A549 (cell line): ENCODE measurements at regions not wholly inside any gene's neighbourhood (a gene's known extent, or its start where the extent isn't known, plus 50 kb on each side); places are given as distances from the start of the nearest gene placed in this dataset.

Source experiments
- ATAC-seq, 2 experiments: fragments of 200-7000 bp in 1 of 2; fragments of >200 bp in 1 of 2; cut with Nextera tagmentation in 1 of 2; cut with Tn5 transposase in 1 of 2; 3 replicates each; pipeline versions ENCODE4 v1.8.0 to v1.9.1; 2018 to 2020; ENCODE audit warnings: mild to moderate bottlenecking in 1 of 2, moderate library complexity in 1 of 2
- CTCF ChIA-PET: fragments of 300-600 bp; sonication (Branson Sonifier 250); formaldehyde crosslinking; extraction: SDS; loops from one replicate; lab custom pipeline; 2021; ENCODE audit warnings: antibody characterized with exemption, inconsistent platforms; lab: Yijun Ruan, JAX
- POLR2A ChIA-PET: fragments of 350-600 bp; formaldehyde crosslinking; extraction: SDS; loops from one replicate; lab custom pipeline; 2021; ENCODE audit warnings: antibody characterized with exemption, inconsistent platforms; lab: Yijun Ruan, JAX
- DNase-seq, 2 experiments: peaks; one replicate each; pipeline versions ENCODE4 v3.0.0 to v3.0.0-alpha.2; 2011 to 2016; ENCODE audit warnings: low read depth in 1 of 2, low spot score in 1 of 2
- FAIRE-seq: peaks from 2 replicates; lab custom pipeline; 2011; peaks lifted over from hg19 to GRCh38; lab: Jason Lieb, UNC
- H3K27ac ChIP-seq, 2 experiments: fragments of >200 bp; sonication (Bioruptor Twin); formaldehyde crosslinking; 3 replicates each; pipeline ENCODE4 v1.5.1; 2016 to 2017
- H3K4me1 ChIP-seq: fragments of >200 bp; sonication (Bioruptor Twin); formaldehyde crosslinking; 3 replicates; pipeline ENCODE4 v1.6.1; 2016
- H3K4me2 ChIP-seq: fragments of >200 bp; sonication (Bioruptor Twin); formaldehyde crosslinking; 3 replicates; pipeline ENCODE4 v1.6.1; 2016
- H3K4me3 ChIP-seq: fragments of >200 bp; sonication (Bioruptor Twin); formaldehyde crosslinking; 3 replicates; pipeline ENCODE4 v1.5.1; 2016
- H3K9me3 ChIP-seq: fragments of >200 bp; sonication (Bioruptor Twin); formaldehyde crosslinking; 3 replicates; pipeline ENCODE4 v1.6.1; 2016
- CEBPB ChIP-seq, 2 experiments: fragments of >200 bp in 1 of 2; sonication (Bioruptor Twin) in 1 of 2; formaldehyde crosslinking in 1 of 2; IDR thresholded peaks; 2 replicates each; pipeline ENCODE4 v1.6.1; 2012 to 2016
- CHD4 ChIP-seq: fragments of 200-600 bp; sonication (generic); IDR thresholded peaks from 2 replicates; pipeline ENCODE4 v1.6.1; 2016; ENCODE audit warnings: antibody characterized with exemption, mild to moderate bottlenecking, borderline replicate concordance
- EHMT2 ChIP-seq: fragments of 200-600 bp; sonication (generic); IDR thresholded peaks from 2 replicates; pipeline ENCODE4 v1.6.1; 2016; ENCODE audit warnings: antibody characterized with exemption, low read depth, mild to moderate bottlenecking, moderate library complexity
- EP300 ChIP-seq, 2 experiments: fragments of >200 bp; sonication (Bioruptor Twin); formaldehyde crosslinking; IDR thresholded peaks; 2 replicates in 1 of 2; 3 replicates in 1 of 2; pipeline ENCODE4 v1.6.1; 2016 to 2017
- ESRRA ChIP-seq: fragments of 150-350 bp; IDR thresholded peaks from 2 replicates; pipeline ENCODE4 v1.6.1; 2014; ENCODE audit warnings: mild to moderate bottlenecking, low read length, borderline replicate concordance
- FOSL2 ChIP-seq, 2 experiments: fragments of 450-650 bp in 1 of 2; fragments of >200 bp in 1 of 2; sonication (Bioruptor Twin) in 1 of 2; formaldehyde crosslinking; IDR thresholded peaks; 2 replicates each; pipeline versions ENCODE4 v1.5.0 to v1.6.1; 2016 to 2020; ENCODE audit warnings: mild to moderate bottlenecking in 1 of 2, moderate library complexity in 1 of 2
- JUN ChIP-seq, 2 experiments: fragments of >200 bp; sonication (Bioruptor Twin); formaldehyde crosslinking; IDR thresholded peaks; 2 replicates in 1 of 2; 3 replicates in 1 of 2; pipeline ENCODE4 v1.6.1; 2016 to 2017
- JUNB ChIP-seq: fragments of >200 bp; sonication (Bioruptor Twin); formaldehyde crosslinking; IDR thresholded peaks from 2 replicates; pipeline ENCODE4 v1.6.1; 2016
- KDM5A ChIP-seq: fragments of 200-600 bp; sonication (generic); IDR thresholded peaks from 2 replicates; pipeline ENCODE4 v1.6.1; 2016; ENCODE audit warnings: antibody characterized with exemption, mild to moderate bottlenecking
- MAFK ChIP-seq: fragments of 450-650 bp; IDR thresholded peaks from 2 replicates; pipeline ENCODE4 v1.6.1; 2014; ENCODE audit not compliant: partially characterized antibody
- NFE2L2 ChIP-seq: fragments of 150-350 bp; conservative IDR thresholded peaks from 2 replicates; pipeline ENCODE4 v1.6.1; 2014; ENCODE audit warnings: low read length
- NR3C1 ChIP-seq: fragments of >200 bp; sonication (Bioruptor Twin); formaldehyde crosslinking; IDR thresholded peaks from 3 replicates; pipeline ENCODE4 v1.6.1; 2017
- RAD21 ChIP-seq, 2 experiments: fragments of >200 bp in 1 of 2; sonication (Bioruptor Twin) in 1 of 2; formaldehyde crosslinking in 1 of 2; IDR thresholded peaks in 1 of 2; conservative IDR thresholded peaks in 1 of 2; 2 replicates in 1 of 2; 3 replicates in 1 of 2; pipeline ENCODE4 v1.6.1; 2012 to 2018; ENCODE audit warnings: inconsistent platforms in 1 of 2
- RFX5 ChIP-seq: fragments of 450-650 bp; IDR thresholded peaks from 2 replicates; pipeline ENCODE4 v1.7.1; 2014; ENCODE audit warnings: antibody characterized with exemption, mild to moderate bottlenecking, moderate library complexity
- SMC3 ChIP-seq: fragments of >200 bp; sonication (Bioruptor Twin); formaldehyde crosslinking; IDR thresholded peaks from 3 replicates; pipeline ENCODE4 v1.6.1; 2018; ENCODE audit warnings: inconsistent platforms
- TFCP2L1 ChIP-seq: fragments of 250-450 bp; sonication (Bioruptor Pico); IDR thresholded peaks from 2 replicates; pipeline ENCODE4 v1.5.0; 2021; ENCODE audit warnings: mild to moderate bottlenecking
- ZNF302 ChIP-seq: fragments of 250-450 bp; sonication (Bioruptor Pico); IDR thresholded peaks from 2 replicates; pipeline ENCODE4 v1.9.0; 2021; ENCODE audit warnings: inconsistent platforms, mild to moderate bottlenecking, moderate library complexity
- WGBS: methylation state at CpG from one replicate; pipeline ENCODE4 v1.1.6; 2017; ENCODE audit errors: missing lambda C conversion rate; 5-methylcytosine and 5-hydroxymethylcytosine counted together
- TF ChIP-seq, protein P1 (sequence below): fragments of >200 bp; sonication (Bioruptor Twin); formaldehyde crosslinking; IDR thresholded peaks from 3 replicates; pipeline ENCODE4 v1.6.1; 2016
- TF ChIP-seq, protein P2 (sequence below): fragments of >200 bp; sonication (Bioruptor Twin); formaldehyde crosslinking; IDR thresholded peaks from 2 replicates; pipeline ENCODE4 v1.6.1; 2016
- TF ChIP-seq, protein P3 (sequence below): fragments of 450-650 bp; IDR thresholded peaks from 2 replicates; pipeline ENCODE4 v1.6.1; 2014; ENCODE audit warnings: antibody characterized with exemption
- TF ChIP-seq, protein P4 (sequence below): fragments of 150-350 bp; IDR thresholded peaks from 2 replicates; pipeline ENCODE4 v1.6.1; 2014; ENCODE audit warnings: low read depth, mild to moderate bottlenecking, low read length

DNA sequence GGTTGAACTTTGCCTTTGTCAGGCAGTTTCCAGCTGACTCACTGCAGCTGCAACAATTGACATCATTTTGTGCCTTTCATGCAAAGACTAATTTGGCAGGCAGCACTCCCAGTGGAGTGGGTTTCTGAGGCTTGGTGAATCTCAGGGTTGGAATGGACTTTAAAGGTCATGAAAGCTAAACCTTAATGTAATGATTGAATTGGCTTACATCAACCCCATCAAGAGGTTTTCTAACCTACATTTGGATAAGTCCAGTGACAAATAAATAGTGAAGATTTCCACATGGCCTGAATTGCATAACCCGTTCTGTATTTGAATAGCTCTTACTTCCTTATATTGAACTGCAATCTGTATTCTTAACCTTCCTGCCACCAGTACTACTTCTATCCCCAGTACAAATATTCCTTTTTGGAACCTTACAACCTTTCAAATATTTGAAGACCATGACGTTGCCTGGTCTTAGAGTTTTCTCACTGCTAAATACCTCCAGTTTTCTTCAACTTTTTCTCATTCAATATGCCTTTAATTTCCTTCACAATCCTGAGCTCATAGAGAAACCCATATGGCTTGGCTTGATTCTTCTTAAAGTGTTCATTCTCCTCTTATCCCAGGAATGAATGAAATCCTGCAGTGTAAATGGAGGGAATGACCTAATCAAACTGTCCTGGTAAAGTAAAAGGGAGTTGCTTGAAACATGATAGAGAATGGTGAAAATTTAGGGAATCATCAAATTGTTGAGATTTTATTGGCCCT lies 168.1 kb upstream of the NOVA1 start:
- ATAC-seq (peak; percentile 90 to 96), FAIRE-seq (peak; percentile 87), DNase-seq (peak in 1 of 2 experiments; percentile 81)
- 17% methylated on average over 2 of the region's 2 CpGs for WGBS
- Histone ChIP-seq H3K9me3 (no peaks in the 10 kb centered on the region), H3K4me1 (peaks cover 28% of the 10 kb centered on the region), H3K27ac (peak overlapping the region; percentile 68 to 75), H3K4me2 (peak overlapping the region; percentile 60), H3K4me3 (no peak overlapping the region)
- ChIA-PET POLR2A (interaction anchor here (1.4 kb wide), 1 partner anchor 76 kb away, joined by 10 read pairs; no protein-coding TSS in a partner anchor), CTCF (interaction anchor here (0.7 to 1.2 kb wide), 6 partner anchors 13 to 219 kb away, joined by 3 read pairs; no protein-coding TSS in a partner anchor)
- TF ChIP-seq MAFK (peak; percentile 69), RAD21 (conservative IDR thresholded peaks at IDR 0.05 in 1 of 2, IDR thresholded peaks at IDR 0.05 in 1 of 2) (peak in 1 of 2 experiments; percentile 66; a peak in 3 of 5 replicates), FOSL2 (IDR thresholded peaks at IDR 0.05) (peak; percentile 70), FOSL2 (CRISPR knock-in tag; IDR thresholded peaks at IDR 0.05) (peak; percentile 68), JUNB (peak; percentile 70), NFE2L2 (no peak), SMC3 (peak; percentile 37; the same call in 2 of the 3 replicates), ESRRA (no peak), EP300 (IDR thresholded peaks at IDR 0.05) (peak; percentile 81 to 86; a peak in 4 of 5 replicates), JUN (IDR thresholded peaks at IDR 0.05) (peak; percentile 84 to 86; a peak in 4 of 5 replicates), CEBPB (IDR thresholded peaks at IDR 0.05) (peak; percentile 91 to 97), CHD4 (no peak)
- TF ChIP-seq, protein P1, sequence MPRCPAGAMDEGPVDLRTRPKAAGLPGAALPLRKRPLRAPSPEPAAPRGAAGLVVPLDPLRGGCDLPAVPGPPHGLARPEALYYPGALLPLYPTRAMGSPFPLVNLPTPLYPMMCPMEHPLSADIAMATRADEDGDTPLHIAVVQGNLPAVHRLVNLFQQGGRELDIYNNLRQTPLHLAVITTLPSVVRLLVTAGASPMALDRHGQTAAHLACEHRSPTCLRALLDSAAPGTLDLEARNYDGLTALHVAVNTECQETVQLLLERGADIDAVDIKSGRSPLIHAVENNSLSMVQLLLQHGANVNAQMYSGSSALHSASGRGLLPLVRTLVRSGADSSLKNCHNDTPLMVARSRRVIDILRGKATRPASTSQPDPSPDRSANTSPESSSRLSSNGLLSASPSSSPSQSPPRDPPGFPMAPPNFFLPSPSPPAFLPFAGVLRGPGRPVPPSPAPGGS: peak; percentile 77; the same call in 1 of the 3 replicates
- TF ChIP-seq, protein P2, sequence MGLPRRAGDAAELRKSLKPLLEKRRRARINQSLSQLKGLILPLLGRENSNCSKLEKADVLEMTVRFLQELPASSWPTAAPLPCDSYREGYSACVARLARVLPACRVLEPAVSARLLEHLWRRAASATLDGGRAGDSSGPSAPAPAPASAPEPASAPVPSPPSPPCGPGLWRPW: peak; percentile 96
- TF ChIP-seq, protein P3, sequence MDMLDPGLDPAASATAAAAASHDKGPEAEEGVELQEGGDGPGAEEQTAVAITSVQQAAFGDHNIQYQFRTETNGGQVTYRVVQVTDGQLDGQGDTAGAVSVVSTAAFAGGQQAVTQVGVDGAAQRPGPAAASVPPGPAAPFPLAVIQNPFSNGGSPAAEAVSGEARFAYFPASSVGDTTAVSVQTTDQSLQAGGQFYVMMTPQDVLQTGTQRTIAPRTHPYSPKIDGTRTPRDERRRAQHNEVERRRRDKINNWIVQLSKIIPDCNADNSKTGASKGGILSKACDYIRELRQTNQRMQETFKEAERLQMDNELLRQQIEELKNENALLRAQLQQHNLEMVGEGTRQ: no peak
- TF ChIP-seq, protein P4, sequence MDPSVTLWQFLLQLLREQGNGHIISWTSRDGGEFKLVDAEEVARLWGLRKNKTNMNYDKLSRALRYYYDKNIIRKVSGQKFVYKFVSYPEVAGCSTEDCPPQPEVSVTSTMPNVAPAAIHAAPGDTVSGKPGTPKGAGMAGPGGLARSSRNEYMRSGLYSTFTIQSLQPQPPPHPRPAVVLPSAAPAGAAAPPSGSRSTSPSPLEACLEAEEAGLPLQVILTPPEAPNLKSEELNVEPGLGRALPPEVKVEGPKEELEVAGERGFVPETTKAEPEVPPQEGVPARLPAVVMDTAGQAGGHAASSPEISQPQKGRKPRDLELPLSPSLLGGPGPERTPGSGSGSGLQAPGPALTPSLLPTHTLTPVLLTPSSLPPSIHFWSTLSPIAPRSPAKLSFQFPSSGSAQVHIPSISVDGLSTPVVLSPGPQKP: no peak

DNA sequence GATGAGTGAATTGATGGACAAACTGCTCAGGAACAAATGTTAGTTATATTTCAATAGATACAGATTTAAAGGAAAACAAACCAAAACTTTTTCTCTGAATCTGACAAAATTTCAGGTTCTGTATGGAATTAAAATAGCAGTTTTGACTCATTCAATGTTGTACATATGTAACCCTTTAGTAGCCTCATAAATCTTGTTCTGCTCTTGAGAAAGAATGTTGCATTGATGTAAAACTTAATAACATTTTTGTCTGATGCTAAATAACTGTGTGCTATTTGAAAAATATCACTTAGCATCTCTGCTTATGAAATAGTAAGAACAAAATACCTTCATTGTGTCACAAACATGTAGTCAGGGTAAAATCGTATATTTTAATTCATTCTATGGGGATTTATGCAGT lies 168.9 kb upstream of the NOVA1 start:
- TF ChIP-seq EHMT2 (no peak), RFX5 (no peak), NR3C1 (no peak), ZNF302 (CRISPR knock-in tag) (no peak), TFCP2L1 (CRISPR knock-in tag) (no peak), KDM5A (no peak)
- TF ChIP-seq, protein P3: no peak
- 84% methylated on average over 1 of the region's 1 CpG for WGBS
- DNase-seq (no peak), FAIRE-seq (peak; percentile 32), ATAC-seq (no peak)
- peaks cover 28% of the 10 kb centered on the region for H3K4me1 ChIP-seq
- ChIA-PET CTCF (no interaction called here), POLR2A (interaction anchor here (1.4 kb wide), 1 partner anchor 75 kb away, joined by 10 read pairs; no protein-coding TSS in a partner anchor)
- peak overlapping the region; percentile 60; the same call in 2 of the 3 replicates for H3K4me2 ChIP-seq
- no peak overlapping the region for H3K4me3 ChIP-seq
- peak overlapping the region; percentile 68 to 75; a peak in 5 of 6 replicates for H3K27ac ChIP-seq
- no peaks in the 10 kb centered on the region for H3K9me3 ChIP-seq
